ENCODE measurements at regions not wholly inside any gene's neighbourhood (a gene's known extent, or its start where the extent isn't known, plus 50 kb on each side); places are given as distances from the start of the nearest gene placed in this dataset.

DNA sequence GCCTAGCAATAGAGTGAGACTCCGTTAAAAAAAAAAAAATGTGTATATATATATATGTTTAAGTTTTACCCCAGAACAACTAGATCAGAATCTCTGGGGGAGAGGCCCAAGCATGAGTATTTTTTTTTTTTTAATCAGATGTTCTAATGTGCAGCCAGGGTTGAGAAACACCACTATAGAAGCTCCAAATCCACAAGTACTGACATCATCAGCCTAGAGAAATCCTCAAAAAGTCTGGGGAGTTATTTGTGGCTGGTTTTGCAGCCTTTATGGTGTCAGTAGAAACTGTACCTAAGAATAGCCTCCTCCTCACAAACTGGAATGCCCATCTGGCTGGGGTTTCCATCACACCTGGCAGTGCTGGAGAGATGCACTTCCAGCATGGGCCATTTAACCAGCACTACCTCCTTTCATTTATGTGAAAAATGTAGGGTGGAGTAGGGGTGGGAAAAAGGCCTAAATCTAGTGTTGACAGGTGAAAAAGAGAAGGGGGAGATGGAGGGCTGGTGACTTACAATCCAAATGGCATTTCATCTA is 93.5 kb downstream of the CBLL2 start:
- intact Hi-C loops (cut with micrococcal nuclease) = no loop called here
- no peak for DNase-seq
- Mint-ChIP-seq H3K4me1 (ENCODE audit: low read depth) (no peaks in the 10 kb centered on the region), H3K36me3 (no peaks in the 10 kb centered on the region), H3K27me3 (no peaks in the 10 kb centered on the region), H3K4me3 (no peak overlapping the region), H3K27ac (no peak overlapping the region), H3K9me3 (no peaks in the 10 kb centered on the region)
- POLR2A ChIA-PET = interaction anchor here (0.5 kb wide), 1 partner anchor 390 kb away, joined by 3 read pairs; no protein-coding TSS in a partner anchor
- CTCF ChIA-PET = no interaction called here

DNA sequence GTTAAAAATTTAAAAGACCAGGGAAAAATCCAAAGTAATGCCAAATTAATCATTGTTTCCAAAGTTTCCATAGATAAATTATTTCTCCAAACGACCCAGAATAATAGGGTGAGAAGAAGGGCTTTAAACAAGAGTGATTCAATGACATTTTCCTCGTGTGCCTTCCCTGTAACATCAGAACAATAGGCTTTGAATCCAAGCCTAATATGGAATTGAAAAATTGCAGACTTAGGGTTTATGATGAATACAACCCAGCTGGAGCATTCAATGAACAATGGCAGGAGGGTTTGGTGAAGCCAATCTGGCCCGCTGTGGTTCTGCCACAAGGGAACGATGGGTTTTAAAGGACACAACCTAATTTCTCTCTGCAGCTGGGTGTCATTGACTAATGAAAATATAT is 94.2 kb downstream of the CBLL2 start:
- no peak for DNase-seq
- Mint-ChIP-seq H3K4me3 (no peak overlapping the region), H3K27ac (no peak overlapping the region), H3K9me3 (no peaks in the 10 kb centered on the region), H3K36me3 (no peaks in the 10 kb centered on the region), H3K4me1 (ENCODE audit: low read depth) (no peaks in the 10 kb centered on the region), H3K27me3 (no peaks in the 10 kb centered on the region)
- ChIA-PET CTCF (no interaction called here), POLR2A (no interaction called here)
- intact Hi-C loops (cut with micrococcal nuclease) = no loop called here

DNA sequence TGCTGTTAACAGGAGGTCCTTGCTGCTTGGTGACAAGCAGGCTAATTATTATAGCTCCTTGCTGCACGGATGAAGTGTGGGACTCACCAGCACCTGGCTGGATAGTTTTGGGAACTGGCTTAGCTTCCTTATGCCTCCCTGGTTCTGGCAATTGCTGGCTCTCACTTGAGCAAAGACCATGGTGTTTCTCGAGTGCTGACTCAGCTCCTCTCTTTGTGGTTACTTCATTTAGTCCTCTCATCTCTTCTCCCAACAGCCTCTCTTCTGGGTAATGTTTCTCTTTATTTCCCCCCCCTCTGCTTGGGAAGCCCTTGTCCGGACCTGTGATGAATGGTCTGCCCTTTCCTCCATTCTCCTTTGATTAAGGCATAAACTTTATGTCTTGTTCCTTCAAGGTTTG is 100.4 kb downstream of the CBLL2 start:
- no peak for DNase-seq

GRCh38 chrX:22373766-22374165 is 101.1 kb downstream of the CBLL2 start:
- no peaks in the 10 kb centered on the region for H3K9me3 Mint-ChIP-seq

More for the DNA sequence above, 100.4 kb downstream of the CBLL2 start:
- CTCF ChIA-PET = no interaction called here
- Mint-ChIP-seq H3K9me3 (no peaks in the 10 kb centered on the region), H3K4me3 (no peak overlapping the region), H3K4me1 (ENCODE audit: low read depth) (no peaks in the 10 kb centered on the region), H3K27me3 (no peaks in the 10 kb centered on the region), H3K27ac (no peak overlapping the region), H3K36me3 (no peaks in the 10 kb centered on the region)
- intact Hi-C loops (cut with micrococcal nuclease) = no loop called here
- POLR2A ChIA-PET = no interaction called here

DNA sequence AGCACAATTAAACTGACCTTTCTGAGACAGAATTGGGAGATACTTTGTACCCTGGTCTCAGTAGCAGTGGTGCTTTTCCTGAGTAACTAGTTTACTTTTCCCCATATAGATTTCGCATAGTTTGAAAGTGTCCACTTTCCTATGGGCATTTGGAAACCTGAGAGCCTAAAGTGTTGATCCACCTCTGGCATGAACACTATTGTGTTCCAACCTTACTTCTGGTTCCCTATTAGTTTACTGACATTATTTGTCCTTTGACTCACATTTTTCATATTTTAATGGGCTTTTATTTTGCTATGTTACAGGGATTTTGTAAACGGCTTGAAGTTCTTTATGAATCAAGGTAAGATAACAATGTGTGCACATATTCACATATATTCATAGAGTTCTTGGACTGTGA is 103.7 kb downstream of the CBLL2 start:
- Mint-ChIP-seq H3K36me3 (no peaks in the 10 kb centered on the region), H3K4me3 (no peak overlapping the region), H3K27me3 (no peaks in the 10 kb centered on the region), H3K27ac (no peak overlapping the region), H3K4me1 (ENCODE audit: low read depth) (no peaks in the 10 kb centered on the region), H3K9me3 (no peaks in the 10 kb centered on the region)
- ChIA-PET CTCF (no interaction called here), POLR2A (no interaction called here)
- intact Hi-C loops (cut with micrococcal nuclease) = no loop called here
- no peak for DNase-seq

More at GRCh38 chrX:22373766-22374165, 101.1 kb downstream of the CBLL2 start:
- H3K27ac Mint-ChIP-seq = no peak overlapping the region
- CTCF ChIA-PET = no interaction called here
- POLR2A ChIA-PET = no interaction called here
- DNase-seq = no peak
- intact Hi-C loops (cut with micrococcal nuclease) = no loop called here
- H3K36me3 Mint-ChIP-seq = no peaks in the 10 kb centered on the region
- no peaks in the 10 kb centered on the region for H3K4me1 Mint-ChIP-seq (ENCODE audit: low read depth)
- no peak overlapping the region for H3K4me3 Mint-ChIP-seq
- H3K27me3 Mint-ChIP-seq = no peaks in the 10 kb centered on the region

DNA sequence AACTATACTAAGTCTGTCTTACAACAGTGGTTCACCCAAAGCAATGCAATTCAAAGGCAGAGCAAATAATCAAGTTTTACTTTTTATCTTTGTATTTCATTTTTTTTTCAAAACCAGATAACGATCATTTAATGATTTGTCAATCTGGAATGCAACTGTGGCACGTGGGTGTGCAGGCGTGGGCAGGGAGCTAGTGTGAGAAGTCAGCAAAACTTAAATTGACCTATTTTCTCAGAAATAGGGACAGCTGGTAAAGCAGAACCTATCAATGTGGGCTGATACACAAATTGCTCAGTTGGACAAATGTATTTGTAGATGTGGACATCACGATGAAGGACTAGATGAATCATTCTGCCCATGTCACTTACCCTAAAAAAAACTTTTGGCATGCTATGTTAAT is 105.6 kb downstream of the CBLL2 start:
- CTCF ChIA-PET = no interaction called here
- no peak for DNase-seq
- Mint-ChIP-seq H3K4me1 (ENCODE audit: low read depth) (no peaks in the 10 kb centered on the region), H3K9me3 (no peaks in the 10 kb centered on the region), H3K27me3 (no peaks in the 10 kb centered on the region), H3K36me3 (no peaks in the 10 kb centered on the region), H3K4me3 (no peak overlapping the region), H3K27ac (no peak overlapping the region)
- intact Hi-C loops (cut with micrococcal nuclease) = no loop called here
- POLR2A ChIA-PET = no interaction called here

GRCh38 chrX:22383988-22384387 is 111.3 kb downstream of the CBLL2 start:
- intact Hi-C loops (cut with micrococcal nuclease) = no loop called here
- DNase-seq = no peak
- H3K27ac Mint-ChIP-seq = no peak overlapping the region
- no peaks in the 10 kb centered on the region for H3K27me3 Mint-ChIP-seq
- no peaks in the 10 kb centered on the region for H3K4me1 Mint-ChIP-seq (ENCODE audit: low read depth)
- ChIA-PET POLR2A (no interaction called here), CTCF (no interaction called here)
- H3K4me3 Mint-ChIP-seq = no peak overlapping the region
- H3K9me3 Mint-ChIP-seq = no peaks in the 10 kb centered on the region
- no peaks in the 10 kb centered on the region for H3K36me3 Mint-ChIP-seq

DNA sequence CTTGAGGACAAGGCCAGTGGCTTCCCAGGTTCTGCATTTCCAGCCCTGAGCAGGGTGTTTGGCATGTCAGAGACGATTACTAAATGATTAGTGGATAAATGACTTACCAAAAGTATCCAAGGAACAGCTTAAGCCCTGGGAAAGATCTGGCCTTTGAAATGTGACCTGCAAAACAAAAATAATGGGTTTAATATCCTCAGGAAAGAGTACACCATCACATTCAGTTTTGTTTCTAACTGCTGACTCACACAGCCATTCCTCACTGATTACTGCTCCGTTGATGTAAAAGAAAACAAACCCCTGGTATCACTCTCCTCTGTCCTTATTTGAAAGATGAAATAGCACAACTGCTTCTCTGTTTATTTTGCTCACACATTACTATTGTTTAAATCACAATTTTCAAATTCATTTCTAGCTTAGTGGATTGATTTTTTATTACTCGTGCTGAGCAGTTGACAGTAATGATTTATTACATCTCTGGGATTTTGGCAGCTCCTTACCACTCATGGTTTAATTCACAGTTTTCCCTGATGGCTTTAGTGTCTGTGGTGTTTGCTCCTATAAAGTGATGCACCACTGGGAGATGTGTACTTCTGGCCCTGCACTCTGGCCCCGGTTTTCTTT is 117.0 kb downstream of the CBLL2 start:
- Mint-ChIP-seq H3K36me3 (no peaks in the 10 kb centered on the region), H3K9me3 (no peaks in the 10 kb centered on the region), H3K27me3 (no peaks in the 10 kb centered on the region), H3K27ac (no peak overlapping the region), H3K4me1 (ENCODE audit: low read depth) (no peaks in the 10 kb centered on the region), H3K4me3 (no peak overlapping the region)
- ChIA-PET POLR2A (no interaction called here), CTCF (no interaction called here)
- no peak for DNase-seq
- intact Hi-C loops (cut with micrococcal nuclease) = no loop called here

GRCh38 chrX:22392133-22392948 is 119.6 kb downstream of the CBLL2 start:
- H3K4me3 Mint-ChIP-seq = no peak overlapping the region
- intact Hi-C loops (cut with micrococcal nuclease) = no loop called here

DNA sequence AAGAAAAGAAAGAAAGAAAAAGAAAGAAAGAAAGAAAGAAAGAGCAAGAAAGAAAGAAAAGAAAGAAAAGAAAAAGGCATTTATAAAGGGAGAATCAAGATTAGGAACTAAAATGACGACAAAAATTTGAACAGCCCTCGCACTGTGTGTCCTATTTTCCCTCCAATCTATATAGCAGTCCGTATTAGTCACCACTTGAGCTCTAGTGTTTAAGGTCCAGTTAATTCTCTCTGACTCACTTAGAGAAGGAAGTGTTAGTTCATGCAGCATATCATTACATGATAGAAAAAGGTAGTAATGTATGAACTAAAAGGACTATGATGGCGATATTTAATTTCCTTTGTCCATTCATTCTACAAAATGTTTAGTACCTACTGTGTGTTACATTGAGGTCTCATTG is 122.7 kb downstream of the CBLL2 start:
- H3K36me3 Mint-ChIP-seq = no peaks in the 10 kb centered on the region
- POLR2A ChIA-PET = no interaction called here

More at GRCh38 chrX:22392133-22392948, 119.6 kb downstream of the CBLL2 start:
- H3K9me3 Mint-ChIP-seq = no peaks in the 10 kb centered on the region
- no peaks in the 10 kb centered on the region for H3K36me3 Mint-ChIP-seq
- no peaks in the 10 kb centered on the region for H3K27me3 Mint-ChIP-seq
- ChIA-PET CTCF (no interaction called here), POLR2A (no interaction called here)
- no peak overlapping the region for H3K27ac Mint-ChIP-seq
- no peak for DNase-seq
- no peaks in the 10 kb centered on the region for H3K4me1 Mint-ChIP-seq (ENCODE audit: low read depth)

GRCh38 chrX:22396408-22396807 is 123.7 kb downstream of the CBLL2 start:
- CTCF ChIA-PET = no interaction called here

More for the DNA sequence above, 122.7 kb downstream of the CBLL2 start:
- H3K9me3 Mint-ChIP-seq = no peaks in the 10 kb centered on the region
- no peak for DNase-seq
- no peak overlapping the region for H3K27ac Mint-ChIP-seq
- H3K4me1 Mint-ChIP-seq (ENCODE audit: low read depth) = no peaks in the 10 kb centered on the region
- intact Hi-C loops (cut with micrococcal nuclease) = no loop called here
- no peak overlapping the region for H3K4me3 Mint-ChIP-seq
- CTCF ChIA-PET = no interaction called here
- no peaks in the 10 kb centered on the region for H3K27me3 Mint-ChIP-seq

GRCh38 chrX:22397566-22397965 is 124.9 kb downstream of the CBLL2 start:
- ChIA-PET CTCF (no interaction called here), POLR2A (no interaction called here)
- no peaks in the 10 kb centered on the region for H3K36me3 Mint-ChIP-seq
- H3K27me3 Mint-ChIP-seq = no peaks in the 10 kb centered on the region
- intact Hi-C loops (cut with micrococcal nuclease) = no loop called here
- H3K4me1 Mint-ChIP-seq (ENCODE audit: low read depth) = no peaks in the 10 kb centered on the region
- no peak overlapping the region for H3K4me3 Mint-ChIP-seq
- H3K27ac Mint-ChIP-seq = no peak overlapping the region
- H3K9me3 Mint-ChIP-seq = no peaks in the 10 kb centered on the region
- no peak for DNase-seq

More at GRCh38 chrX:22396408-22396807, 123.7 kb downstream of the CBLL2 start:
- intact Hi-C loops (cut with micrococcal nuclease) = no loop called here
- Mint-ChIP-seq H3K9me3 (no peaks in the 10 kb centered on the region), H3K36me3 (no peaks in the 10 kb centered on the region), H3K4me3 (no peak overlapping the region), H3K4me1 (ENCODE audit: low read depth) (no peaks in the 10 kb centered on the region), H3K27ac (no peak overlapping the region), H3K27me3 (no peaks in the 10 kb centered on the region)
- no peak for DNase-seq
- POLR2A ChIA-PET = no interaction called here

All from activated CD4-positive, alpha-beta memory T cell treated with anti-CD3 and anti-CD28 coated beads for 36 hours (primary cell).